ENCODE measurements at regions not wholly inside any gene's neighbourhood (a gene's known extent, or its start where the extent isn't known, plus 50 kb on each side); places are given as distances from the start of the nearest gene placed in this dataset.

DNA sequence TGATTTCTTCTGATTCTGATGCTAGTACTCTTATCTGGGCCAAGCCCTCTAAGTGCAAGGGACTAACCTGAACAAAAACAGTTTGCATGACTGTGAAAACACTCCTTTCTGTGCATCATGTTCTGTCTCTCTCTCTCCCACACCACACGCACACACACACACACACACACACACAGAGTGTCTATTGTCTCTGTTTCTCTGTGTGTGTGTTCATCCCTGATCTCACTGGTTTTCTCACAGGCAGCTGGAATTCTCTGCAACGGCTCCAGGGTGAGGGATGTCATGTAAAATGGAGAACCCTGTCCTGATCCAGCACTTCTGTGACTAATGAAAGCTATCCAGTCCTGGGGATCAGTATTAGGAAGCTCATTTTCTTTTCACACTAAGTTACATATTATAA is 453.1 kb upstream of the RGMB start (continued):
- TF ChIP-seq, protein P1, sequence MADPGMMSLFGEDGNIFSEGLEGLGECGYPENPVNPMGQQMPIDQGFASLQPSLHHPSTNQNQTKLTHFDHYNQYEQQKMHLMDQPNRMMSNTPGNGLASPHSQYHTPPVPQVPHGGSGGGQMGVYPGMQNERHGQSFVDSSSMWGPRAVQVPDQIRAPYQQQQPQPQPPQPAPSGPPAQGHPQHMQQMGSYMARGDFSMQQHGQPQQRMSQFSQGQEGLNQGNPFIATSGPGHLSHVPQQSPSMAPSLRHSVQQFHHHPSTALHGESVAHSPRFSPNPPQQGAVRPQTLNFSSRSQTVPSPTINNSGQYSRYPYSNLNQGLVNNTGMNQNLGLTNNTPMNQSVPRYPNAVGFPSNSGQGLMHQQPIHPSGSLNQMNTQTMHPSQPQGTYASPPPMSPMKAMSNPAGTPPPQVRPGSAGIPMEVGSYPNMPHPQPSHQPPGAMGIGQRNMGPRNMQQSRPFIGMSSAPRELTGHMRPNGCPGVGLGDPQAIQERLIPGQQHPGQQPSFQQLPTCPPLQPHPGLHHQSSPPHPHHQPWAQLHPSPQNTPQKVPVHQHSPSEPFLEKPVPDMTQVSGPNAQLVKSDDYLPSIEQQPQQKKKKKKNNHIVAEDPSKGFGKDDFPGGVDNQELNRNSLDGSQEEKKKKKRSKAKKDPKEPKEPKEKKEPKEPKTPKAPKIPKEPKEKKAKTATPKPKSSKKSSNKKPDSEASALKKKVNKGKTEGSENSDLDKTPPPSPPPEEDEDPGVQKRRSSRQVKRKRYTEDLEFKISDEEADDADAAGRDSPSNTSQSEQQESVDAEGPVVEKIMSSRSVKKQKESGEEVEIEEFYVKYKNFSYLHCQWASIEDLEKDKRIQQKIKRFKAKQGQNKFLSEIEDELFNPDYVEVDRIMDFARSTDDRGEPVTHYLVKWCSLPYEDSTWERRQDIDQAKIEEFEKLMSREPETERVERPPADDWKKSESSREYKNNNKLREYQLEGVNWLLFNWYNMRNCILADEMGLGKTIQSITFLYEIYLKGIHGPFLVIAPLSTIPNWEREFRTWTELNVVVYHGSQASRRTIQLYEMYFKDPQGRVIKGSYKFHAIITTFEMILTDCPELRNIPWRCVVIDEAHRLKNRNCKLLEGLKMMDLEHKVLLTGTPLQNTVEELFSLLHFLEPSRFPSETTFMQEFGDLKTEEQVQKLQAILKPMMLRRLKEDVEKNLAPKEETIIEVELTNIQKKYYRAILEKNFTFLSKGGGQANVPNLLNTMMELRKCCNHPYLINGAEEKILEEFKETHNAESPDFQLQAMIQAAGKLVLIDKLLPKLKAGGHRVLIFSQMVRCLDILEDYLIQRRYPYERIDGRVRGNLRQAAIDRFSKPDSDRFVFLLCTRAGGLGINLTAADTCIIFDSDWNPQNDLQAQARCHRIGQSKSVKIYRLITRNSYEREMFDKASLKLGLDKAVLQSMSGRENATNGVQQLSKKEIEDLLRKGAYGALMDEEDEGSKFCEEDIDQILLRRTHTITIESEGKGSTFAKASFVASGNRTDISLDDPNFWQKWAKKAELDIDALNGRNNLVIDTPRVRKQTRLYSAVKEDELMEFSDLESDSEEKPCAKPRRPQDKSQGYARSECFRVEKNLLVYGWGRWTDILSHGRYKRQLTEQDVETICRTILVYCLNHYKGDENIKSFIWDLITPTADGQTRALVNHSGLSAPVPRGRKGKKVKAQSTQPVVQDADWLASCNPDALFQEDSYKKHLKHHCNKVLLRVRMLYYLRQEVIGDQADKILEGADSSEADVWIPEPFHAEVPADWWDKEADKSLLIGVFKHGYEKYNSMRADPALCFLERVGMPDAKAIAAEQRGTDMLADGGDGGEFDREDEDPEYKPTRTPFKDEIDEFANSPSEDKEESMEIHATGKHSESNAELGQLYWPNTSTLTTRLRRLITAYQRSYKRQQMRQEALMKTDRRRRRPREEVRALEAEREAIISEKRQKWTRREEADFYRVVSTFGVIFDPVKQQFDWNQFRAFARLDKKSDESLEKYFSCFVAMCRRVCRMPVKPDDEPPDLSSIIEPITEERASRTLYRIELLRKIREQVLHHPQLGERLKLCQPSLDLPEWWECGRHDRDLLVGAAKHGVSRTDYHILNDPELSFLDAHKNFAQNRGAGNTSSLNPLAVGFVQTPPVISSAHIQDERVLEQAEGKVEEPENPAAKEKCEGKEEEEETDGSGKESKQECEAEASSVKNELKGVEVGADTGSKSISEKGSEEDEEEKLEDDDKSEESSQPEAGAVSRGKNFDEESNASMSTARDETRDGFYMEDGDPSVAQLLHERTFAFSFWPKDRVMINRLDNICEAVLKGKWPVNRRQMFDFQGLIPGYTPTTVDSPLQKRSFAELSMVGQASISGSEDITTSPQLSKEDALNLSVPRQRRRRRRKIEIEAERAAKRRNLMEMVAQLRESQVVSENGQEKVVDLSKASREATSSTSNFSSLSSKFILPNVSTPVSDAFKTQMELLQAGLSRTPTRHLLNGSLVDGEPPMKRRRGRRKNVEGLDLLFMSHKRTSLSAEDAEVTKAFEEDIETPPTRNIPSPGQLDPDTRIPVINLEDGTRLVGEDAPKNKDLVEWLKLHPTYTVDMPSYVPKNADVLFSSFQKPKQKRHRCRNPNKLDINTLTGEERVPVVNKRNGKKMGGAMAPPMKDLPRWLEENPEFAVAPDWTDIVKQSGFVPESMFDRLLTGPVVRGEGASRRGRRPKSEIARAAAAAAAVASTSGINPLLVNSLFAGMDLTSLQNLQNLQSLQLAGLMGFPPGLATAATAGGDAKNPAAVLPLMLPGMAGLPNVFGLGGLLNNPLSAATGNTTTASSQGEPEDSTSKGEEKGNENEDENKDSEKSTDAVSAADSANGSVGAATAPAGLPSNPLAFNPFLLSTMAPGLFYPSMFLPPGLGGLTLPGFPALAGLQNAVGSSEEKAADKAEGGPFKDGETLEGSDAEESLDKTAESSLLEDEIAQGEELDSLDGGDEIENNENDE (IDR thresholded peaks at IDR 0.05; ENCODE audit: insufficient replicate concordance, low read length): no peak
- no peak for TF ChIP-seq NANOG (IDR thresholded peaks at IDR 0.05; ENCODE audit: insufficient read depth, low read depth, low read length, poor library complexity, severe bottlenecking)

Measured in H1 (cell line).